MM.1S (cell line): ENCODE measurements at regions not wholly inside any gene's neighbourhood (a gene's known extent, or its start where the extent isn't known, plus 50 kb on each side); places are given as distances from the start of the nearest gene placed in this dataset.

Experiments used
- CTCF ChIP-seq: fragments of 300-600 bp; sonication (generic); IDR thresholded peaks from 2 replicates; pipeline ENCODE4 v1.5.1; 2016; ENCODE audit warnings: antibody characterized with exemption, low read length, mixed read lengths
- EZH2 ChIP-seq: fragments of 300-600 bp; sonication (generic); optimal IDR thresholded peaks from 2 replicates; pipeline ENCODE3; 2017; ENCODE audit warnings: low read depth, mild to moderate bottlenecking, antibody characterized with exemption, low read length, mixed read lengths
- EZH2phosphoT487 ChIP-seq: fragments of 300-600 bp; sonication (generic); IDR thresholded peaks from 2 replicates; pipeline ENCODE4 v1.6.1; 2018; ENCODE audit warnings: antibody characterized with exemption, low read length

- TF ChIP-seq CTCF = no peak
- no peak for TF ChIP-seq EZH2phosphoT487
- TF ChIP-seq EZH2 = no peak
Measured at GRCh38 chr11:116648247-116649174, 124.3 kb downstream of the BUD13 start.
